ENCODE measurements at regions not wholly inside any gene's neighbourhood (a gene's known extent, or its start where the extent isn't known, plus 50 kb on each side); places are given as distances from the start of the nearest gene placed in this dataset.
"Not testable (repeated sequence)": the region's sequence is repeated elsewhere in the genome, so short reads cannot be mapped to it uniquely, and the experiment has no call there.

DNA sequence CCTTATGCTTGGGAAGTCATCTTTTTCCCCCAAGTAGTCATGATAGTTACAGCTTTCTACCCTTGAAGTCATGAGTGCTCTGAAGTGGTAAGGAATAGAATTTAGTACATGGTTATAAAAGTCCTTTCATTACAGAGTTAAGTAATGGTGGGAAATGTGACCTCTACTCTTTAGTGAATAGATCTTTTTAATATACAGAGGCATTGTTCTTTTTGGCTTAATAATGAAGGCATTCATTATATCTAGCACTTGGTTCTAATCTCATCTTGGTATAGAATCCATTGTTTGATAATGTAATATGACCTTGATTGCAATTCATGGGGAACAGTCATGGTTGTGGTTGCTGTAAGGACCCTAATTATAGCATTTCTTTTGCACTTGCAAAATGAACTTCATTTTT lies 125.0 kb upstream of the PRSS12 start:
- DNase-seq (ENCODE audit: low read depth, low spot score), result peak; percentile 89
- in situ Hi-C loops (cut with HindIII; ENCODE audit: low pct_unique_long_range_greater_than_20kb, low sequenced_read_pairs), result not testable (repeated sequence)

DNA sequence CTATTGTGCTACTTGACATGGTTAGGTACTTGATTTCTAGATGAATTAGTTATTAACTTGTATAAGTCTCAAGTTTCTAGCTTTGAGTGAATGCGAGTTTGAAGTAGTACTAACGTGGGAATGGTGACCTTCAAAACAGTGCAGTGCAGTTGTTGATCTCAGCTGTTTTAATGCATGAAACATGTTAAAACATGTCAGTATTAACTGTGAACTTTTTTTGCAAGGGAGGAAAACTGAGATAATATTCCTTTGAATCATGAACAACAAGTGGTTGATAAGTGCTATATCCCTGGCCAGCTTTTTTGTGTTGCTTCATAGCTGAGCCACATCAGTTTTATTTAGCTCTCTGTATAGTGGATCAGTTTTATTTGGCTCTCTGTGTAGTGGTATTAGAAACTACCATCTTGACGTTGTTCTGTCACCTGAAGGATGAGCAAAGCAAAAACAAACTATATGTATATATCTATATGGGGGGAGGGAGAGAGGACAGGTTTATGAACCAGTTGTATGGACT lies 133.1 kb upstream of the PRSS12 start:
- in situ Hi-C loops (cut with HindIII; ENCODE audit: low pct_unique_long_range_greater_than_20kb, low sequenced_read_pairs); DNase-seq (ENCODE audit: low read depth, low spot score): not testable (repeated sequence)

DNA sequence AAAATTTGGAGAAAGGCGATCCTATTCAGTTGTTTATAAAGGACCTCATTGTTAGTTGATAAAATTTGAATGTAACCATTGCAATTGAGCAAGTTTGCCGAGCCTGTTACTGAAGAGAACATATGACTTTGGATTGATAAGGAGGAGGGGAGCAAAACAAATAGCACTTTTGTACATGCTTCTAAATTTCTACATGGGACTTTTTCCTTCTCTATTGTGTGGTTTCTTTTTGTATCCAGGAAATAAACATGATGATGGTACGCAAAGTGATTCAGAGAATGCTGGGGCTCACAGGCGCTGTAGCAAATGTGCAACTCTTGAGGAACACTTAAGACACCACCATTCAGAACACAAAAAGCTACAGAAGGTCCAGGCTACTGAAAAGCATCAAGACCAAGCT lies 140.2 kb upstream of the PRSS12 start:
- peak; percentile 94 for DNase-seq (ENCODE audit: low read depth, low spot score)

DNA sequence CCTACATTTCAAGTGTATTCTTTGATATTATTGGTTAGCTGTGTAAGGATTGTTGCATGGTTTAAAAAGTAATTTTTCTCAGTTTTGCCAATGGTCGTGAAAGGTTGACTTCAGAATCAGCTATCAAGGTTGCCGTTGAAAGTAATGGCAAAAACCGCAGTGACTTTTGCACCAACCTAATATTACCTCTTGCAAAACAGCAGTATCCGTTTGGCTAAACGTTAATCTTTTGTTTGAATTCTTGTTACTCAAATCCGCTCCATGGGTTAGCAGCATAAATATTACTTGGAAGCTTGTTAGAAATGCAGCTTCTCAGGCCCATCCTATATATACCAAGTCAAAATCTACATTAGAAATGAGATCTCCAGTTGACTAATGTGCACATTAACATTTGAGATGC lies 141.6 kb upstream of the PRSS12 start:
- not testable (repeated sequence) for DNase-seq (ENCODE audit: low read depth, low spot score)

More for the DNA sequence above, 140.2 kb upstream of the PRSS12 start:
- in situ Hi-C loops (cut with HindIII; ENCODE audit: low pct_unique_long_range_greater_than_20kb, low sequenced_read_pairs), result not testable (repeated sequence)

DNA sequence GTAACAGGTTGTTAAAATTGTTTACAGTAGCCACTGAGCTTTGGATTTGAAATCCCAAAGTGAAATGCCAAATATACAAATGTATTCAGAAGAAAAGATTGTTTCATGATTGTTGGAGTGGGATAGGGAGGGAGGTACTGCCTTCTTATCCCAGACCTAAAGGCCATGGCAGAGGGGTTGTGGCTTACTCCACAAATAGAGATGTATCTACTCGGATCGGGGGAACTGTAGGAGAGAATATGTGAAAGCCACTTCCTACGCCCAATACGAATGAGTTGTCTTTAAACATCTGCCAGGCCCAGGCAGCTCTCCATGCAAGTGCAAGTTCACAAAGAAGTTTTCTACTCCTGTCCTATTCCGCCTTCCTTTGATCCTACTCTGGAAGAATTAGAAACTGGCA lies 150.2 kb upstream of the PRSS12 start:
- in situ Hi-C loops (cut with HindIII; ENCODE audit: low pct_unique_long_range_greater_than_20kb, low sequenced_read_pairs); DNase-seq (ENCODE audit: low read depth, low spot score): not testable (repeated sequence)

More for the DNA sequence above, 141.6 kb upstream of the PRSS12 start:
- in situ Hi-C loops (cut with HindIII; ENCODE audit: low pct_unique_long_range_greater_than_20kb, low sequenced_read_pairs), result not testable (repeated sequence)

DNA sequence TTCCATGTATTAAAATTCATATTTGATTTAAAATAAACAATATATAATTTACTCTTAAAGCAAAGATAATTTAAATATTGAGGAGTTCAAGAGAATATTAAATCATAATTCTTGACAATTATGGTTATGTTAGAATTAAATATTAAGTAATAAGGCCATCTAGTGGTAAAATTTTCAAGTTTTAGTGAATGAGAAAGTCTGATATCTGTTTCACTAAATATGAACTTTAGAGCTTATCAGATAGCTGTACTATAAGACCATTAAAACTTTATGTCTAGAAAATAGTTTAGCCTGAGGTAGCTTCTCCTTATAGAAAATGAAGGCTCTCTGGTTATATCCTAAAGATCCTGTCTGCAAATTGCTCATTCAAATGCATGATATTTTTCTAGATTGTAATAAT lies 152.1 kb upstream of the PRSS12 start:
- DNase-seq (ENCODE audit: low read depth, low spot score), result peak; percentile 20
- in situ Hi-C loops (cut with HindIII; ENCODE audit: low pct_unique_long_range_greater_than_20kb, low sequenced_read_pairs), result not testable (repeated sequence)

DNA sequence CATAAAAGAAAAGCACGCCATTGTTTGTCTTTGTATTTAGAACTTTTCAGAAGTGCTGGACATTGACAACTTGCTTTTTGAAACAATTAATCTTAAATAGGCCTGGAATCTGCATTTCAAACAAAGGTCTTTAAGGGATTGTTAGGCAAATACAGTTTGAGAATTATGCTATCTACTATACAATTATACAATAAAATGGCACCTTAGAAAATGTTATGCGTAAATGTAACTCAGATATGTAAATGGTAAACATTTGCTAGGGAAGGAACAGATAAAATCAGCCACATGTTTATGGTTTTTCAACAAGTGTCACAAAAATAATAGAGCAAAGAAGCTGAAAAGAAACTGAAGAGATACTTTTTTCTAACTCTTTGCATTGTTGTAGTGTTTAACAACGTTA lies 152.7 kb upstream of the PRSS12 start:
- in situ Hi-C loops (cut with HindIII; ENCODE audit: low pct_unique_long_range_greater_than_20kb, low sequenced_read_pairs); DNase-seq (ENCODE audit: low read depth, low spot score): not testable (repeated sequence)

DNA sequence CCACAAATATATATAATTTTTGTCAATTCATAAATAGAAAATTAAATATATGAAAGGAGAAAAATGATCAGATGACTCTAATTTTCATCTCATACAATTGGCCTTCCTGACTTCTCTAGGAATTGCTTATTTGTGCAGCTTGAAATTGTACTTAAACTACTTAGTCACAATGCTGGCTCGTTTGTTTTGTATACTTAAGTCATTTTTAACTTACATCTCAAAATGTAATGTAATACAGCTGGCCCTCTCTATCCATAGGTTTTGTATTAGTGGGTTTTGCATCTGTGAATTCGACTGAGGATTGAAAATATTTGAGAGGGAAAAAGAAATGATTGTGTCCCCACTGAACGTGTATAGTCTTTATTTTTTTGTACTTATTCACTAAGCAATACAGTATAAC lies 160.1 kb upstream of the PRSS12 start:
- in situ Hi-C loops (cut with HindIII; ENCODE audit: low pct_unique_long_range_greater_than_20kb, low sequenced_read_pairs); DNase-seq (ENCODE audit: low read depth, low spot score): not testable (repeated sequence)

DNA sequence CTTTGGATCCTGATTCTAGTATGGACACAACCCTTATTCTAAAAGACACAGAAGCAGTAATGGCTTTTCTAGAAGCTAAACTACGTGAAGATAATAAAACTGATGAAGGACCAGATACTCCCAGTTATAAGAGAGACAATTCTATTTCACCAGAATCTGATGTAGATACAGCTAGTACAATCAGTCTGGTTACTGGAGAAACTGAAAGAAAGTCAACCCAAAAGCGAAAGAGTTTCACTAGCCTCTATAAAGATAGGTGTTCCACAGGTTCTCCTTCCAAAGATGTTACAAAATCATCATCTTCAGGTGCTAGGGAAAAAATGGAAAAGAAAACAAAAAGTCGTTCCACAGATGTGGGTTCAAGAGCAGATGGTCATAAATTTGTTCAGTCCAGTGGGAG lies 161.5 kb upstream of the PRSS12 start:
- in situ Hi-C loops (cut with HindIII; ENCODE audit: low pct_unique_long_range_greater_than_20kb, low sequenced_read_pairs); DNase-seq (ENCODE audit: low read depth, low spot score): not testable (repeated sequence)

DNA sequence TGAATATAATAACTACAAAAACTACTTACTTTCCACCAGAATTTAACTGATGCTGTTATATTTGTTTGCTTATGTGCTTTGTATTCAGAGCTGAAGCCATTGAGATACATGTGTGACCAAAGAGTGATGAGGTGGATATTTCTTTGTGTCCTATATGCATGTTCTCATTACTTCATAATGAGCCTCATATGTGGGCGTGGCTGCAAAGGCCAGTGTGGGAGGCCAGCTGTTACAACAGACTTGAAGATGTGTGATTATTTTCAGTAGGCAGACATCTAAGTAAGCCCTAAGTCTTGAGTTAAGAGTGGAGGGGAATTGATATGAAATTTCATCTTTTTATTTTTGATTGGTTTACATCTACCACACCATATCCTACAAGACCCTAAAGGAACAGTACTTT lies 163.3 kb upstream of the PRSS12 start:
- in situ Hi-C loops (cut with HindIII; ENCODE audit: low pct_unique_long_range_greater_than_20kb, low sequenced_read_pairs); DNase-seq (ENCODE audit: low read depth, low spot score): not testable (repeated sequence)

DNA sequence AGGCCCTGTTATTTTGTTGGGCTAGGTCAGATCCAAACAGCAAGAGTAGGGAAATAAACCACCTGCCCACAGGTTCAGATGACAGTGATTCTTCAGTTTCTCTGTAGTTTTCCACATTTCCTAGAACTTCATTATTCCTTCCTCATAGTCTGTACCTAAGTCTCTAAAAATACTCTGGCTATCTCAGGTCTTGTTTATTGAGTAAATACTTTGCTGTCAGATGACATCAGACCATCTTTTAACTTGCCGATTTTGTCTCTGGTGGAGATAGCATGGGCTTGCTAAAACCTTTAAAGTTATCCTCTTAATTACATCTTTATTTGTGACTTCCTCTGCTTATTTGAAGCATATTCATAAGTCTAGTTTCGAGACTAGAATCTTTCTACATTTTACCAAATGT lies 155.1 kb upstream of the METTL14 start:
- DNase-seq (ENCODE audit: low read depth, low spot score); in situ Hi-C loops (cut with HindIII; ENCODE audit: low pct_unique_long_range_greater_than_20kb, low sequenced_read_pairs): not testable (repeated sequence)

DNA sequence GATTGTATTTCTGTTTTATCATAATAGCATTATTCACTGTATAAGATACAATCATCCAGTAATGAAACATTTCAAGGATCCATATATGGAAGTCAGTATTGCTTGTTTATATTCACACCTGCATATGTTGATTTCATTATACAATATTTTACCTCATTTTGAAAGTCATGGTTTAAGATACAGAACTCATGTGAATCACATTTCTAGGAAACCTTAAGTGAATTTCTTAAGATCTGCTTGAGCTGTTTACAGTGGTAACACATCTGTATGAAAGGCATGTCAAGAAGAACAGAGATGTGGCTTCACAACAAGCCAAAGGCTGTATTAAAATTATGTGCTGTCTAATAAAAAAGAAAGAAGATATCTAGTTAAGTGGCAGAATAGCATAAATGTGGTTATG lies 153.2 kb upstream of the METTL14 start:
- in situ Hi-C loops (cut with HindIII; ENCODE audit: low pct_unique_long_range_greater_than_20kb, low sequenced_read_pairs); DNase-seq (ENCODE audit: low read depth, low spot score): not testable (repeated sequence)

DNA sequence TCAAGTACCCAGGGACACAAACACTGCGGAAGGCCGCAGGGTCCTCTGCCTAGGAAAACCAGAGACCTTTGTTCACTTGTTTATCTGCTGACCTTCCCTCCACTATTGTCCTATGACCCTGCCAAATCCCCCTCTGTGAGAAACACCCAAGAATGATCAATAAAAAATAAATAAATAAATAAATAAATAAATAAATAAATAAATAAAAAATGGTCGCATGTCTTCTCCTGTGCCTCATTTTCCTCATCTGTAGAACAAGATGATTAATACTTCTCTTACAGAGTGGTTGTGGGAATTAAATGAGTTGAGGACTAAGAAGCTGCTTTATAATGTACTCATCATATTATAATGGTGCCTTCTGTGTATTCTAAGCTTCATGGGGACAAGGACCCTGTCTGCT lies 149.4 kb upstream of the METTL14 start:
- DNase-seq (ENCODE audit: low read depth, low spot score); in situ Hi-C loops (cut with HindIII; ENCODE audit: low pct_unique_long_range_greater_than_20kb, low sequenced_read_pairs): not testable (repeated sequence)

DNA sequence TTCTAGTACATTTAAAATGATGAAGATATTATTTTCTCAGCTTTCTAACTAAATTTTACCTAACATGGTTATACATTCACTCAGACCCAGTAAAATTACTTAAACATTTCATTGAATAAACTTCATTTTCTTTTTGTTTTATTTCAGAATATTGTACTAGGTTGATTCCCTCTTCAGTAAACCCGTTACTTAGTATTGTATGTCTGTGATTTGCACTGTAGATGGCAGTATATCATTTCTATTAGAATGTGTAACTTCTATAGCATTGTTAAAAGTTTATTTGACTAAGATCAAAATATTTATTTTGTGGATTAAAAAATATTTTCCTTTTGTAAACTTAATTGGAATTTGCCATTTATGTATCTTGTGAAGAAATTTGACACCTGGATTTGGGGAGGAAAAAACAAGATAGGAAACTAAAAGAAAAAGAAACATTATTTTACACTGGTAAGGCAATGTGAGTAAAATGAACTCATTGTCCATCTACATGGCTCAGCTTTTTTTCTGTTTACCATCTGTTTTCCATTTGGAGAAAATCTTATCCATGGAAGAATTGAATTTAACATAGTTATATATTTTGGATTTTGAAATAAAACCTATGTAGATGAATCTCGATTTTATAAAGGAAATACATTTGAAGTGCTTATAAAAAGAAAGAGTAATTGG lies 145.6 kb upstream of the METTL14 start:
- DNase-seq (ENCODE audit: low read depth, low spot score), result peak; percentile 39
- in situ Hi-C loops (cut with HindIII; ENCODE audit: low pct_unique_long_range_greater_than_20kb, low sequenced_read_pairs), result not testable (repeated sequence)

DNA sequence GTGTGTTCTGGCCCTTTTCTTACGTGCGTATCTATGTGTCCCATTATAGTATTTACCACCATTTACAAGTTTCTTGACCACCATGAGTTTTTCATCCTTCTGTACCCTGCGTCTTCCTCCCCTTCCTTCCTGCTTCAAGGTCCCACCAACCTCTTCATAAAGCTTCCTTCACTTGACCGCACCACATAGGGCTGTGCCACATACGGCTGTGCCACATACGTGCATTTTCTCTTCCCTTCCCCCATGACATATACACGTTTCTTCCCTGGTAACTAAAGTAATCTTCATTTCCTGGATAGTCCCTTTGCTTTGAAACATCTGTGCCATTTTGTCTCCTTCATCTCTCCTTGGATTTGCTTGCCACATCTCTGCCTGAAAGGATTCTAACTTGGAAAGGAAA lies 128.6 kb upstream of the METTL14 start:
- in situ Hi-C loops (cut with HindIII; ENCODE audit: low pct_unique_long_range_greater_than_20kb, low sequenced_read_pairs), result not testable (repeated sequence)
- peak; percentile 10 for DNase-seq (ENCODE audit: low read depth, low spot score)

DNA sequence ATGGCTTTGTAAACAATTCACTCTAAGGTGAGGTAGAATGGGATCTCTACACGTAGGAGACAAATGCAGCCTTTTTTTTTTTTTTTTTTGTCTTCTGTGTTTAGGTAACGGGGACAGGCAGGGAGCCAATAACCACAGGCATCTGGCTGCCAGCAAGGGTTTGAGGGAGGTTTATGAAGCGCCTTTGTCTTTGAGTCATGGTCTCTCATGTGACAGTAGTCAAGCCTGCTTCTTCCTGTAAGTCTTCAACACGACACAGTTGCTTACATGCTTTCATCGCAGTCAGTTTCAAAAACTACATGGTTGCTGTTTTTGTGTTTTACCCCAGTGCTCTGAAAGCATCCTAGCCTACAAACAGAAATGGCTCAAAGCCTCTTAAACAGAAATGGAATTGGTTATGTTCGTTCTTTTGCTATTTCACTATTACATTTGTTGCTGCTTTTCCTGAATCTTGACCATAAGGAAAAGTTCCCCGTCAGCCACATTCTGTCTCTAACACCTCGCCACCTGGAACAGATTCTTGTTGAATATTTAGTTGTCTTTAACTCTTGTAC lies 127.8 kb upstream of the METTL14 start:
- in situ Hi-C loops (cut with HindIII; ENCODE audit: low pct_unique_long_range_greater_than_20kb, low sequenced_read_pairs), result no loop called here
- DNase-seq (ENCODE audit: low read depth, low spot score), result peak; percentile 95

DNA sequence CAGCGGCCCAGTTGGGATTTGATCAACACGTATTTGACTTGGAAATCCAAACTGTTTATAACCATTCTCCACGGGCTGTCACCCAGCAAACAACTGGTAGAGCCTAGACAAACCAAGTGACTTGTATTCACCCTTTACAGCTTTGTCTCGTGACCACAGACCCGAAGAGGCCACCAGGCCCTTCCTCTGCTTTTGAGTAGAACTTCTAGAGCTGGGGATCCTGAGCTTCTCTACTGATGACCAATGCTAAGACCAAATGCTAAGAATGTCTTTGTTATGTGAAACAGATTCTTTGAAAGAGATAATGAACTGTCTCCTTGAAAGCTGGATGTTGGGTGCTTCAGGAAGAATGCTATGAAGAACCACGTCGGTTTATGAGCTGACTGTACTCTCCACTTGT lies 127.0 kb upstream of the METTL14 start:
- in situ Hi-C loops (cut with HindIII; ENCODE audit: low pct_unique_long_range_greater_than_20kb, low sequenced_read_pairs); DNase-seq (ENCODE audit: low read depth, low spot score): not testable (repeated sequence)

DNA sequence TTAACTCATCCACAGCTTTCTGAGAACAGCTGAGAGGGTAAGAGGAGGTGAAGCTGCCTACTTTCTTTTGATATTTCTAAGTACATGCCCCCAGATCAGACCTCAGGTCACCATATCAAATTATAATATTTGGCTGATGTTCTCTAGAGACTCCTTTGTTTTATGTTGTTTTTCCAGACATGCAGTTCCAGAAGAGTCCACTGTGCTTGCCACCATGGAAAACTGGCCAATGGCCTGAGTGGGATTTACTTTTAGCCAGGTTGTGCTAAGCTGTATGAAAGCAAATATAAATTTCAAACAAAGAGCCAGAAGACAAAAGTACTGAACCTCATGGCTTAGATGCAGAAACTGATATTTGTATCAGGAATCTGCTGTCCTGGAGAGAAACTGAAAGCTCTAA lies 123.6 kb upstream of the METTL14 start:
- in situ Hi-C loops (cut with HindIII; ENCODE audit: low pct_unique_long_range_greater_than_20kb, low sequenced_read_pairs); DNase-seq (ENCODE audit: low read depth, low spot score): not testable (repeated sequence)

DNA sequence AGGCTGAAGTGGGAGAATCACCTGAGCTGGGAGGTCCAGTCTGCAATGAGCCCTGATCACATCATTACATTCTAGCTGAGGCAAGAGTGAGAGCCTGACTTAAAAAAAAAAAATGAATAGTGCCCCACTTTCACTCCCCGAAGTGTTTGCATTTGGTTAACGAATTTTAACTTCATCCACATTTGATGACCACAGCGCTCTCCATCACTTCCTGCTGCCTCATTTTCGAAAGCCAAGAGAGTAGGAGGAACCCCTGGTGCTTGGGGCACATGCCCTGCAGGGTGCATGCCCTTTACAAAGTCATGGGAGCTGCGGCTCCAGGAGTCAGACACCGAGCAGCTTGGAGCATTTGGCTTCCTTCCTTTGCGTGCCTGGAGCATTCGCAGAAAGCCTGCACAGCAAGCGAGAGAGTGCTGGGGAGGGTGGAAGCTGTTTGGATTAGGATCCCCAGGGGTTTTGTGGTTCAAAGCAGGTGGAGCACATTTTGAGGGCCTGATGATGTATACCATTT lies 119.1 kb upstream of the METTL14 start:
- in situ Hi-C loops (cut with HindIII; ENCODE audit: low pct_unique_long_range_greater_than_20kb, low sequenced_read_pairs), result not testable (repeated sequence)
- peak; percentile 82 for DNase-seq (ENCODE audit: low read depth, low spot score)
